Activated naive CD8-positive, alpha-beta T cell treated with anti-CD3 and anti-CD28 coated beads, Interleukin-2, amount 50 U/mL, for 16 hours (primary cell): ENCODE measurements at regions not wholly inside any gene's neighbourhood (a gene's known extent, or its start where the extent isn't known, plus 50 kb on each side); places are given as distances from the start of the nearest gene placed in this dataset.

ENCODE experiments used
- DNase-seq: peaks from one replicate; pipeline ENCODE4 v3.0.0-alpha.2; 2020; ENCODE audit warnings: low read depth, low spot score

DNA sequence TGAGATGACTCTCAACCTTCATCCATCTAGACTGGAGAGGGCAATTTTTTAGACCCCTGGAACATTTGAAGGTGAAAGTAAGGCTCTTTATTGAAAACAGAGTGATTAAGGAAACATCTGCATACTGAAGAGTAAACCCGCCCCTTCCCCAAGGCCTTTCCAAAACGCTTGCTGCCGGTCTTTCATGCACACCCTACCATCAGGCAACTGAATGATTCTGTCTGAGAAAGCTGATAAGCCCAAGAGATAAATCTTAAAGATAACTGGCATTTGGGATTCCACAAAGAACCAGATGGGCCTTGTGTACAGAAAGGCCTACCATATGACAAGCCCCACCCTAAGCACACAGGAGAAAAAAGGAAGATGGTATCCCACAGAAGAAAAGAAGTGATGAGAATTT lies 54.4 kb upstream of the PIK3R1 start:
- no peak for DNase-seq

DNA sequence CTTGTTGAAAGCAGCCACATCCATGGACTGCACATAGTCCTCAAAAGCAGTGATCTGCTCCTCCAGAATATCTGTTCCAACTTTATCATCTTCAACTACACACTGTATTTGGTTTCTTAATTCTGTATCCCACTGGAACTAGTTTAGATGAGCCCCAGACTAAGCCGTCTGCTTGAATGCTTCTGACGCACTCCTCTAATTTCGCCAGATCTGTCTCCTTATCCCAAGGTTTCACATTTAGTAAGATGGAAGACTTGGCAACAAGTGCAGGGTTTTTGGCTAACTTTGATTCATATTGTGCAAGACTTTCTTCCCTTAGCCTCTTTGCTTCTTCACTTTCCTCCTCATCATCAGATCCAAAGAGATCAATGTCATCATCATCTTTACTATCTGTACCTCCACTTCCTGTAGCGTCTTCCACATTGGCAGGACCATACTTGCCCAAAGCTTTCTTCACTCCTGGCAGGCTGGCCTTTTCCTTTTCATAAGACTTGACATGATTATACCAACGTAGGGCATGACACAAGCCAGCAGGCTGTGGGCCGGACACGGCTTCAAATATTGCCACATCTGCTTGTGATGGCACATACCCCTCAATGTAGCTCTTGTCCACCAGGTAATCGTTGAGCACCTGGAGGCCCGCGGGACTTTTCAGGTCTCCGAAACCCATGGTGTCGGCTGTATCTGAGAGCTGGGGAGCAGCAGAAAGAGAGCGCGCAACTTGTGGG lies 56.2 kb upstream of the PIK3R1 start:
- no peak for DNase-seq

DNA sequence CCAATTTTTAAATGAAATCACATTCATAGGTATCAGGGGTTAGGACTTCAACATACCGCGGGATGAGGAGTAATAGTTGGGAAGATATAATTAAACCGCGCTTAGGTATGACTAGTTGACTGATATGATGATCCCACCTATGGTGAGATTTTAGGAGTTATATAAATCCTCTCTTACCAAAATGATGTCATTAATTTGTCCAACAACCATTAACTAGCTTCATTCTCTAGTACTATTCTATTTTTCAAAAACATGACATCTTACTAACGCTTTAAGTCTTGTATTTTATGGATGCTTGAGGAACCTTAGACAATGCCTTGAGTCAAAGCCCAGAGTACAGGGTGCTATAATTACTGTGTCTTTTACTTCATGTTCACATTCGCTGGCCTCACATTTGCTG lies 59.6 kb upstream of the PIK3R1 start:
- DNase-seq: no peak

DNA sequence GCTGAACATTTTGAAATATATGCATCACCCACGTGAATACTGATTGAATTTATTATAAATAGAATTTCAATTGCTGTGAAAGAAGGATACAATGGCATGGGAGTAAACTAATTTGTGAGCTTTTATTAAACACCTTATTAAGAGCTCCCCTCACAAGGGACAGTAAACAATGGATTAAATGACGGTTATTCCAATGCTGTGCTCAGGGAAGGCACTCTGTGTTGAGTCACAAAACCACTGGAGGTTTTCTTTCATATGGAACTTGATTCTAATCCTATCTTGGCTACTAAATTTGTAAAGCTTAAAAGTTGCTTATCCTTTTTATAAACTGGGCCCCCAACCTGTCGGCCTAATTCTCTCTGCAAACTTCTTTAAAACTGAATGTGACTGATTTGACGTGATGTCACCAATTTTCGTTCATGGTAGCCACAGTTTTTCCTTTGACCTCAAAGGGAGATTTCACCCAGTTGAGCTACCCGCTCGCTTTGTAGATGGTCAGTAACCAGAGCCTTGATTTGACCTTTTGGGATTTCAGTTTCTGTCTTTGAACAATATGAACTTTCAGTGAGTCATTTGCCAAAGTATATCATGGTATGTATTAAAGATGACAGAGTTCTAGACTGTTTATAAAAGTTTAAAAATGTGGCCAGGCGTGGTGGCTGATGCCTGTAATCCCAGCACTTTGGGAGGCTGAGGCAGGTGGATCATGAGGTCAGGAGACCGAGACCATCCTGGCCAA lies 61.3 kb upstream of the PIK3R1 start:
- no peak for DNase-seq

DNA sequence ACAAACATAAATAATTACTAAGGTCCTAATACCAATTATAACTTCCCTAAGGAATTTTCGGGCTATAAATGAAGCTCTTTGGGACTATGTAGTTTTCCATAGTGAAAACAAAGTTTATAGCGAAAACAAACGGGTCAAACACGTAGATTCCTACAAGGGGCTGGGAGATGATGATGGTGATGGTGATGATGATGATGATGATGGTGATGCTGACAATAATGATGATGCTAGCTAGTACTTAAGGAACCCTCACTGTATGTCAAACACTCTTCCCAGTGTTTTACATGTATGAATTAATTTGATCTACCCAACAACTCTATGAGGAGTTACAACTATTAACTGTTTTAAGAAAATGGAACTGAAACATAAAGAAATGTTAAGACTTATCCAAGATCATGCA lies 63.7 kb upstream of the PIK3R1 start:
- no peak for DNase-seq

DNA sequence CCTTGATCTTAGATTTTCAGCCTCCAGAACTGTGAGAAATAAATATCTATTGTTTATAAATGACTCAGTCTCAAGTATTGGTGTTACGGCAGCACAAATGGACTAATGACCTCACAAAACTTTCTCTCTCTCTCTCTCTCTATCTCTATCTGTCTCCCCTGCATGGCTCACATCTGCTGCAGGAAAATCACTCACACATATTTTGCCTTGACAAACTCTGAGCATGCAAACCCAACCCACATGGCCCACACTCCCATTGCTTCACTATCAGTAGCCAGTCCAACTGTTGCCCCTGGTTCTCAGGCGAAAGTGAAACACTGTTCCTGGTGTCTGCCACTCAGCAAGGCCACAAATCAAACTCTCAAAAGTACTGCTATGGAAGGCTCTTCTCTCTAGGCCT lies 66.4 kb upstream of the PIK3R1 start:
- DNase-seq: no peak

DNA sequence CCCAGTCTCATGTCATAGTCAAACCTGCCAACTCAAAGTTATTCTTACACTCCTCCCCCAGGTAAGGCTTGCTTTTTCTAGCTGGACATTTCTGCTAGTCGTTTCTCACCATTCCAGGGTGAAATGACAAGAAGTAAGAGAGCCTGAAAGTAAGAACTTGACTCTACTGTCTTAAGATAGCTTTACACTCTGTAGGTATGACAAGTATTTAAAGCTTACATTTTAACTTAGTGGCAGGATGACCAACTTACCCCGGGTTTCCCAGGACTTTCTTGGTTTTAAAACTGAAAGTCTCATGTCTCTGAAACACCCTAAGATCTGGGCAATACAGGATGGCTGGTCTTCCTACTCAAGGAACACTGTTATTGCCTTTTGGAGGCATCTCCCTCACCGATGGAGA lies 67.5 kb upstream of the PIK3R1 start:
- DNase-seq: no peak

DNA sequence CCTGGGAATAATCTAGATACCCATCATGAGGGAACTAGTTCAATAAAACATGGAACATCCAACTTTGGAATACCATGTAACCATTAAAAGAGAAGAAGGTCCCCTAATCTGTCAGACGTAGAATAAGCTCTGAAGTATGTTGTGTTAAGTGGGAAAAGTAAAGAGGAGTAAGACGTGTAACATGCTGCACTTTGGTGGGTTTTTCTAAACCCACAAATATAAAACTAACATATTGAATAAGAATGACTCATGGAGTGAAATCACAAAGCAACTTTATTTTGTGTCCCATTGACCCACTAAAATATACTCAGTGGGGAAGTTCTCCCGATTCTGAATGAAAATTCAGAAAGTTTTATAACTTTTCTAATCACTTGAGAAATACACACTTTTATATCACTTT lies 67.9 kb upstream of the PIK3R1 start:
- no peak for DNase-seq

DNA sequence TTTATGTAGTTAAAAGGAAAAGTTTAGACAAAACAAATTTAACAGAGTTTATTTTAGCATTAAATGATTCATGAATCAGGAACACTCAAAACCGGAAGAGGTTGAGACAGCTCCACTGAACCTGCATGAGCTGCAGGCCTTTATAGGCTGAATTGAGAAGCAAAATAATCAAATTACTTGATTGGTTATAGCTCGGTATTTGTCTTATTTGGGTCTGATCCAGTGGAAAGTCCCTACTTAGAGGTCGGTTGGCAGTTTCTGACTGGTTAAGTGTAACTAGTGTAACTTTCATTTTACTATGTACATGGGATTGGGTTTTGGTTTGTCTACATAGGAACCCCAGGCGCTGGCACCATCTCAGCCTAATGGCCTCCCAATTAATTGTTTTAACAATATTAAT lies 74.1 kb upstream of the PIK3R1 start:
- DNase-seq: no peak

DNA sequence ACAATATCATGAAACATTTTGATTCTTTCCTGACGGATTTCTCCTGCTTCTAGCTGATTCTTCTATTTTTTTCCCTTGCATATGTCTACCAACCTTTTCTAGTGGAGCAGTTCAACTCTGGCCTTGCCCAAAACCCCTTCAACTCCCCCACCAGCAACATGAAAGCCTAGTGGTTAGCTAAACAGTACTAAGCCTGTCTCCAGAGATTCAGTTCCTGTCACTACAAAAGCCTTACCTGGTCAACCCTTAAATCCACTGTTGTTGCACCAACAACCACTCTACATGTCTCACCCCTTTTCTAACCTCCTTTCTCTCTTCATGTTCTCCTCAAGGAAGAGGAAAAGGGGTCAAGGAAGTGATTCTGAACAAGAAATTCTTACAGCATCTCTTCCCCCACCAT lies 74.8 kb upstream of the PIK3R1 start:
- no peak for DNase-seq

DNA sequence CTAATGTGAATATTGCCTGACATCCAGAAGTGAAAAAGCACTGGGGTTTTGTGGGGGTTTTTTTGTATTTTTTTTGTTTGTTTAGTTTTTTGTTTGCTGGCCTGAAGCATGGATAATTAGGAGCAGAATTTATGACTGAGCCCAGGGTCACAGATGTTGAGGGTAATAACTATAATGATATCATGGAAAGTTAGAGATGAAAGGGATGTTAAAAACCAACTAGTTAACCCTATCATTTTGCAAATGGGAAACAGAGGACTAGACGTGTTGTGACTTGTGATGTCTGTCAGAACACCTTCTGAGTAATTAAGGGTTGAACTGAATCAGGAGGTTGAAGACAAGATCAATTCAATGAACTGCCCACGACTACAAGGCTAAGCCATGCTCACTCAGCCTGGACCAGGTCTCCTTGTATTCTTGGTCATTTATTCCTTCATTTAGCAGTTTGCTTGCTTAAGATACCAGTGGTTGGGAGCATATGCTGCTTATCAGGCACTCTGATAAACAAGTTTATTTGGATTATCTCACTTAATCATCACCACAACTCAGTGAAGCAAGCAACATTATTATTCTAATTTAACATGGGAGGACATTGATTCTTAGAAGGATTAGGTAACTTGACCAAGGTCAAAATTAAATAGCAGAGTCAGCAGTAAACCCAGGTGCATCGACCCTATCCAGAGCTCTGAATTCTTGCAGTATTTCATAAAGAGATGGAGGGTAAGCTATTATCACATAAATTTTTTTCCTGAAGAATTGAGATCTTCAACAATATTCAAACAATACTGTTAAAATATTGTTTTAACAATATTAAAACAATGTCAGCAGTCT lies 75.7 kb upstream of the PIK3R1 start:
- no peak for DNase-seq

DNA sequence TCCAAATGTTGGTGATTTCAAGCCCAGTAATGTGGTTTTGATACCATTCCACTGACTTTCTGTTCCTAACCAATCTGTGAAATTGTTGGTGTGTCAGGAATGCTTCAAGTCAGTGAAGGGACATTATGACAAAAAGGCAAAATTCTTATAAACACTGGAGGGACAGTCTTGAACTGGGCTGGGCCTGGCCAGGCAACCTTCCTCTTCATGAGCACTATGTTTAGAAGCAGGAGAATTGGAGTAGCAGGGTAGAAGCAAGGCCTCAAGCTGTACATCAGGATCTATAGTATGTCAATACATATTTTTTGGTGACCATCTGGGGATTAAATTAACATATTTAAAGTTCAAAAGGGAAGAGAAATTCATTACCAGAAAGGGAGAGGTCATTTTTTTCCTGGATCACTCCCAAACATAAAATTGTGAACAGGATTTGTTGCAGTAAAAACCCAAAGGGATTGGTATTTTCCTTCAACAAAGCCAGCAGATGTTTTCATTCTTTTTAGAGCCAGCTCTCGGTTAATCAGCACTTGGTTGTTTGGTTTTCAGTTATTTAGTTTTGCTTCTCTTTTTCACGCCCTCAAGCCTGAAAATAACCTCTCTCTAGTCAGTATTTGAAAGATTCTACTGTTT lies 77.9 kb upstream of the PIK3R1 start:
- no peak for DNase-seq

DNA sequence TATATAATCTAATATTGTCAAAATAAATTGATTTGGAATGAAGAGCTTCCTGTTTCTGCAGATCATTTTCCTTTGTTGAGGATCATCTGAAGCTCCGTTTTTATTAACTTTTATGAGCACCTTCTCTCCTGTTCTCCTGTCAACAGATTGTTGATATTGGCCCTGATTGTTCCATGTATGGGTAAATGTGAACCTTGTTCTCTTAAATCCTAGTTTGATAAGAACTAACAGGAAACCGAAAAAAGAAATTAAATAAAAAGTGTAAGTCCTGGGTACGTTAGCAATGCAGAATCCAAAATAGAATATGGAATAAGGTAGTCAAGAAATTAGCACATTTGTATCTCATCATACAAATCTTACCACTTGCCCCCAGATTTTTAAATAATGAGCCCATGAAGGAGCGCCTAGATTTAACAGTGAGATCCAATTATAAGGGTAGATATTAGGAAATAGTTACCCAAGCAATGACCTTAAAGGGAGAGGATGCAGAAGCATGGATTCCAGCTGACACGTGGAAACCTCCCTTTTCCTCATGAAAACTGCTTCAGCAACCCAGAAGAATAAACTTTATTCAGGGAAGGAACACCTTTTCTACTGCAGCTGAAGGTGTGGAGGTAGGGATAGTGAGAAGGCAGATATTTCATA lies 80.8 kb upstream of the PIK3R1 start:
- no peak for DNase-seq

DNA sequence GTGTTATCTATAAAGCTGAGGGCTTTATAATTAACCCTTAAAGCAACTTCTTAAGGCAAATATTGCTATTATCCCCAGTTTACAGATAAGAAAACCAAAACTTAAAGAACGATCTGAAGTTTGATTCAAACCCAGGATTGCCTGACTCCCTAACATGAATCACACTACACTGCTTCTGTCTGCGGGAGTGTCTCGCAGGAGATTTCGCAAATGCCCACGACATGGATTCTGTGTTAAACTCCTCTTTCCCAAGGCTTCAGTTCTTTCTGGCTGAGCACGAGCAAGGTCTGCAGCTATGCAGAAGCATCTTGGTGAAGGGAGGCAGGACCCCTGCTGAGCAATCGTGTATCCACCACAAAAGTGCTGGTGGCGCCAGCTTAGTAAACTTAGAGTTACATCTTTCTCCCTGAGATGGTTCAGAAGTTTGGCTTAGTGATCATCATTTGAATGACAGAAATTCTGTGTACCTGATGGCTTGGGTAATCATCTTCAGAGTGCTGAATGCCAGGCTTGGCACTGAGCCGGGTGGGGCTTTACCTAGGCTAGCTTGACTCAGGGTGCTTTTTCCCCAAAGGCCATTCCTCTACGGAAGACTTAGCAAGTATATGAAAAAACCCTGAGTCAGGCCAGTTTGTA lies 81.4 kb upstream of the PIK3R1 start:
- DNase-seq: no peak

DNA sequence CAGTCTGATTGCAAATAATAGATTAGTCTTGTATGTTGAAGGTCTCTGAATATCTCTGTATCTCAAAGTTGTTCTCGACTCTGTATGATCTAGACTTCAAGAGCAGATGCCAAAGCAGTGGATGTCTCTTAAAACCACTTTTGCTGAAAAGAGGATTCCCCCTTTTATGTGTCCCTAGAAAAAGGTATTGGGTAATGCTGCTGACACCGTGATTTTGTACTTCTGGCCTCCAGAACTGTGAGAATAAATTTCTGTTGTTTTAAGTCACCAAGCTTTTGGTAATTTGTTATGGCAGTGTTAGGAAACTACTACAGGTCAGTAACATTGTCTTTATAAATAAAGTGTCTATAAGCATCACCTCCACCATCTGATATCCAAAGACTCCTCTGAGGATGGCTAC lies 85.3 kb upstream of the PIK3R1 start:
- no peak for DNase-seq

DNA sequence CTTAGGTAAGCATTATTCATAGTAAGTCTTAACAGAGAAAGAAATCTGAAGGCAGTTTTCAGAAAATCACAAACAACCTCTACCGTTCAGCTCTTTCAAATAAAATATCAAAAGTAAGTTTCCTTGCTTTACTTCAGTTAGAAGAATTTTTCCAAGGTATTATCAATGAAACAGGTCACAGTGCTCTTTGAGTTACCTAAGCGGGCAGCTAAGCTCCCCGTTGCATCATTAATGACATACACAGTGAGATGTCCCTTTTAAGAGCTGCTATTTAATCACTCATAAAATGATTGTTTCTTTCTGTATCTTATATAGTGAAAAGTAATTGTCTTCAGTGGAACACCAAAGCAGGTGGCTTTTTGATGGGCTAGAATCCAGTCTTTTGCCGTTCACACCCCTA lies 86.2 kb upstream of the PIK3R1 start:
- no peak for DNase-seq

DNA sequence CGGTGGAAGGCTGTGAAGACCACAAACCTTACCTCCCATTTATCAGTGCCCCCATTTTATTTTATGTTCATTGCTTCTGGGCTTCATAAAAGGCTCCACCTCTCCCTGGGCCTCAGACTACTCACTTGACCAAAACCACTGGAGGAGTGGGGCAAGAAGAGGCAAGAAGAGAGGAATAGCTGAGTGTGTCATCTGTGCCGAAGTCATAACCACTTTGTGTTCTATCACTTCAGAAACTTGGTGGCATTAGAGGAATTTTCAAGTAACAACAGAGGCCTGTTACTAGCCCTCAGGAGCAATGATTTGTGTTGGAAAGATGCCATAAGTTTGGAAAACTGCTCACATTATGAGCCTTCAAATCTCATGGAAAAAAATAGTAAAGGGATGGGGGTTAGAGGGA lies 88.7 kb upstream of the PIK3R1 start:
- no peak for DNase-seq

DNA sequence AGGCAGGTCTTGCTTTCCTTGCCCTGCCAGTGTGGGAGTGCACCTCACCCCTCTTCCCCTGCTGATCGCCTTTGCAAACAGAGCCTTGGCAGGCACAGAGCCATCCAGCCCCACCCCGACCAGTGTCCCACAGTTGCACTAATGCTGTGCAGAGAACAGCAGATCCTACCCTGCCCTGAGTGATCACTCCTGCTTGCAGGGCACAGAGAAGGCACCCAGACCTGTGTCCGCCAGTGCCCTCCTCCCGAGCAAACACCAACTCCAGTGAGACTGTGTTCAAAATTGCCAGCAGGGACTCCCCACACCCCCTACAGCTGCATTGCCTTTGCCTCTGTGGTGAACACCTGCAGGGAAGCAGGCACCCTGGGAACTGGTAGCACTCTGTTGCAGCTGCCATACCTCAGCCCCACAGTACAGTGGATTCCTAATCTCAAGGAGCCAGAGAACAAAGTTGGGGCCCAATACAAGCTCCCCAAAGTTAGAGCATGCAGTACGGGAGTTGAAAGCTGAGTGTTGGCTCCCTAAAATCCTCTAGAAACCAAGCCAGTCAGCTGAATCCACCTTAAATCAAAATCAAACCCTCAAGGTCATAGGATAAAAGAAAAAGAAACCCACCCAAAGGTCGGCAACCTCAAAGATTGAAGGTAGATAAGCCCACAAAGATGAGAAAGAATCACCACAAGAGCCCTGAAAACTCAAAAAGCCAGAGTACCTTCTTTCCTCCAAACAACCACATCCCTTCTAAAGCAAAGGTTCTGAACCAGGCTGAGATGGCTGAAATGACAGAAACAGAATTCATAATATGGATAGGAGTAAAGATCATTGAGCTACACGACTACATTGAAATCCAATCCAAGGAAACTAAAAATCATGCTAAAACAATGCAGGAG lies 92.9 kb upstream of the PIK3R1 start:
- no peak for DNase-seq

DNA sequence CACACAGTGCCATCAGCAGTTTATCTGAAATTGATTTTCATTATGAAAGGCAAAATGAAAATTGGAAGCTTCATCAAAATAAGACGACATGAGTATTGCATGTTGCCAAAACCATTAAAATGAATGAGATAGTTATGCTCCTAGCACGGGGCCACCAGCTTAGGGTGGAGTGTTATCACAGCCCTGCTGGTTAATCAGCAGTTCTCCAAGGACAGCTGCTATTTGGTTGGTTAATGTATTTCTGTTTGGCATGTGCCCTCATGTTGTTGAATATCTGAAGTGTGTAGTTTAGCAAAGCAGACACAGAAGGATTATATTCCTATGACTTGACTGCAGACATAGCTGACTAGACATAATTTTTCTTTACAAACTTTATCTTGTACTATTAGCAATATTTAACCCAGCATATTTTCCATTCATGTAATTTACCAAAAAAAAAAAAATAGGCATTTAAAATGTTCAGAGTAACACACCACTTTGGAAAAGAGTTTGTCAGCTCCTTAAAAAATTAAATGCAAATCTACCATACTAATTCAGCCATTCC lies 98.6 kb upstream of the PIK3R1 start:
- no peak for DNase-seq

DNA sequence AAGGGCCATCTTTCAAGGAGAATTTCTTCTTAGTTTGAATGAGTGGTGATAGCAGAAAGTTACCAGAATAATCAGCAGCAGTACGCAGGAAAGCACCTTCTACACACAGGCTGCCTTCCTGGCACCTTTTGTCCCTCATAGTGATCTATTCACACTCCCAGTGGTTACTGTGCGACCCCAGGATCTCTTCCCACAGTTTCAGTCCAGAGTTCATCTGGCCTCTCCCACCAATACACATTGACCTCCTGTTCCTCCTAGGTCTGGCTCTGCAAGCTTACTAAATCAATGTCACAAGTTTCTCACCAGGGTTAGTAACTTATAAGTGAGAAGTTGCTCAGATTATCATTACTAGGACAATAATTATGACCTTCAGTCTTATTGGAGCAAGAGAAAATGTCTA lies 99.1 kb upstream of the PIK3R1 start:
- no peak for DNase-seq
